ENCODE measurements at regions not wholly inside any gene's neighbourhood (a gene's known extent, or its start where the extent isn't known, plus 50 kb on each side); places are given as distances from the start of the nearest gene placed in this dataset.

DNA sequence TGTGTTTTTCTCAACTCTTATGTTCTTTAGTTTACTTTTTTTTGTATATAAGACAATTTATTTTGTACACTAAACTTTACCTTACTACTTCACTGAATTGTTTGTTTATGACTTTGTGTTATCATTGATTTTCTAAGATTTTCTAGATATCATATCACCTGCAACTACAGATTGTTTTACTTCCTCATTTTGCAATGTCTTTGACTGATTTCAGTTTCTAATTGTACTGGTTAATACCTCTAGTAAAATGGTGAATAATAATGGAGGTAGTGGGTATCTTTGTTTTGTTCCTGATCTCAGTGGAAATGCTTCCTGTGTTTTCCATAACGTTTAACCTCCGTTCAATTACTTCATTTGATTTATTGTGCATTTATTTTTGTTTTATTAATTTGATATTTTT is 490.2 kb downstream of the TLL1 start:
- TF ChIP-seq CTCF (IDR thresholded peaks at IDR 0.05 in 4 of 5, conservative IDR thresholded peaks at IDR 0.05 in 1 of 5) (no peak), POLR2A (IDR thresholded peaks at IDR 0.05) (no peak)
